ENCODE measurements at regions not wholly inside any gene's neighbourhood (a gene's known extent, or its start where the extent isn't known, plus 50 kb on each side); places are given as distances from the start of the nearest gene placed in this dataset.

DNA sequence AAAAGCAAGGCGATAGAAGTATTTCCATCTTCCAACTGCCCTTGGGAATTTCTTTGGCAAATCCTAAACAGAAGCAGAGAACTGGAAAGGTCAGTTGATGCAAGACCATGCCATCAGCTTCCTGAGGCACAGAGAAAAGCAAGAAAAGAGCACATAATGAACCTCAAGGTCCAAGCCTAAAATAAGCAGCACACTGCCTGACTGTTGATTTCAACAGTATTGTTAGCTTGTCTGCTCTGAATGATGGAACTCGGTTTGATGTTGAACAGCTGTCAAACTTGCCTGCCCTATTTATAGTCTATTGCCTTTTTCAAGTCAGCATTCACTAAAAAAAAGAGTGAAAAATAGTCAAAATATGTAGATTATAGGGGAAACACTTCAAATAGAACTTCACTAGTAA is 1192.0 kb upstream of the PHF14 start:
- Histone ChIP-seq H3K27me3 (replicated peaks) (no peaks in the 10 kb centered on the region), H3K9me3 (replicated peaks) (peaks cover 3% of the 10 kb centered on the region; the same call in 1 of the 2 replicates), H3K36me3 (no peaks in the 10 kb centered on the region), H3K27ac (no peak overlapping the region), H3K4me1 (replicated peaks) (no peaks in the 10 kb centered on the region), H3K4me3 (no peak overlapping the region)
- DNase-seq (ENCODE audit: low read depth in 1 of 2, low spot score in 2 of 2): no peak

DNA sequence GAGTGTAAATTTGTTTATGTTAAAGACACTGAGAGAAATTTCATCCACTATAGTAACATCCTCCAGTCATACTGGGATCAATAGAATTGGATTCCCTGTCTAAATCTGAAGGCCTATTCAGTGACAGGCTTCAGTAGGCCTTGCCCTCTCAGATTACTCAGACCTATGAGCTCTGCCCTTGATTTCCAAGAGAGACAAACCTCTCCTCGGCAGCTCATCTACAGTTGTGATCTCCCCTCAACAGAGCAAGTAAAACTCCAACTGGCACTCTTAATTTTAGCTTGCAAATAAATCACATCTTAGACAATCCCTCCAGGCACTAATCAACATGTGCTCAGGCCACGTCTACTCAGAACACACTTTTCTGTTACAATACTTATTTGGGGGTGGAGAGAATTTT is 1191.4 kb upstream of the PHF14 start:
- no peaks in the 10 kb centered on the region for H3K36me3 ChIP-seq

DNA sequence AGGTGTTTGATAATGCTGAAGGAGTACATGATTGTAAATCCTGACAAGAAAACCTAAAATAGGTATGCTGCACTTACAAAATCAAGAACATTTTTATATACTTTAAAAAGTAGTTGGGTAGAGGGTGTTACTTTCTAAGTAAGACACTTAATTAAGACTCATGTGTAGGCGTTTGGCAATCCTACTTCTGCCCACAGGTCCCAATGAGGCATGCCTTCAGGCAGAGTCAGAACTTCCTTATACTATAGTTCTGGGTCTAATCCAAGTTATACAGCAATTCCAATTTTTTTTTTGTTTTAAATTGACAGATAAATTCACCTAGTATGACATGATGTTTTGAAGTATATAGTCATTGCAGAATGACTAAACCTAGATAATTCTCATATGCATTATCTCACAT is 1188.5 kb upstream of the PHF14 start:
- no peak overlapping the region for H3K4me3 ChIP-seq
- H3K36me3 ChIP-seq: no peaks in the 10 kb centered on the region
- no peaks in the 10 kb centered on the region for H3K27me3 ChIP-seq (replicated peaks)
- no peak for DNase-seq (ENCODE audit: low read depth in 1 of 2, low spot score in 2 of 2)
- no peak overlapping the region for H3K27ac ChIP-seq
- no peaks in the 10 kb centered on the region for H3K4me1 ChIP-seq (replicated peaks)
- H3K9me3 ChIP-seq (replicated peaks): no peaks in the 10 kb centered on the region; the same call in 1 of the 2 replicates

More for the DNA sequence above, 1191.4 kb upstream of the PHF14 start:
- Histone ChIP-seq H3K27ac (no peak overlapping the region), H3K4me1 (replicated peaks) (no peaks in the 10 kb centered on the region), H3K27me3 (replicated peaks) (no peaks in the 10 kb centered on the region), H3K4me3 (no peak overlapping the region), H3K9me3 (replicated peaks) (peaks cover 3% of the 10 kb centered on the region; the same call in 1 of the 2 replicates)
- no peak for DNase-seq (ENCODE audit: low read depth in 1 of 2, low spot score in 2 of 2)

DNA sequence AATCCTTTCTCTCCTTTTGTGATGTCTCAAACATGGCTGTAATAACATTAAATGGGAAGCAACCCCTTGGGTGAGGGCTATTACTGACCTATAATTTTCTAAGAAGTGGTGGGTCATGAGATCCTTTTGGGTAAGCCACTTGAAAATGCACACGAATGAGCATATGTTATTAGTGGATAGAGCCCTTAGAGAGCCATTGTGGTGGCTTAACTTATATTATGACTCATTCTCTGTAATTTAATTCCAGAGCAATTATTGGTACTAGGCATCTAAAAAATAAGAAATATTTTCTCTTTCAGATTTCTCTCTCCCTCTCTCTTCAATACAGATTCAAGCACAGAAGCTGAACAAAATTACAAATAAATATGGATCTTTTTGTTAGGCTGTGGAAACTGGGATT is 1177.4 kb upstream of the PHF14 start:
- Histone ChIP-seq H3K9me3 (replicated peaks) (0 out of 2 replicates have a peak, but pooled peaks cover 3% of the 10 kb centered on the region), H3K27me3 (replicated peaks) (no peaks in the 10 kb centered on the region), H3K36me3 (no peaks in the 10 kb centered on the region), H3K4me3 (no peak overlapping the region), H3K4me1 (replicated peaks) (no peaks in the 10 kb centered on the region), H3K27ac (no peak overlapping the region)
- no peak for DNase-seq (ENCODE audit: low read depth in 1 of 2, low spot score in 2 of 2)

DNA sequence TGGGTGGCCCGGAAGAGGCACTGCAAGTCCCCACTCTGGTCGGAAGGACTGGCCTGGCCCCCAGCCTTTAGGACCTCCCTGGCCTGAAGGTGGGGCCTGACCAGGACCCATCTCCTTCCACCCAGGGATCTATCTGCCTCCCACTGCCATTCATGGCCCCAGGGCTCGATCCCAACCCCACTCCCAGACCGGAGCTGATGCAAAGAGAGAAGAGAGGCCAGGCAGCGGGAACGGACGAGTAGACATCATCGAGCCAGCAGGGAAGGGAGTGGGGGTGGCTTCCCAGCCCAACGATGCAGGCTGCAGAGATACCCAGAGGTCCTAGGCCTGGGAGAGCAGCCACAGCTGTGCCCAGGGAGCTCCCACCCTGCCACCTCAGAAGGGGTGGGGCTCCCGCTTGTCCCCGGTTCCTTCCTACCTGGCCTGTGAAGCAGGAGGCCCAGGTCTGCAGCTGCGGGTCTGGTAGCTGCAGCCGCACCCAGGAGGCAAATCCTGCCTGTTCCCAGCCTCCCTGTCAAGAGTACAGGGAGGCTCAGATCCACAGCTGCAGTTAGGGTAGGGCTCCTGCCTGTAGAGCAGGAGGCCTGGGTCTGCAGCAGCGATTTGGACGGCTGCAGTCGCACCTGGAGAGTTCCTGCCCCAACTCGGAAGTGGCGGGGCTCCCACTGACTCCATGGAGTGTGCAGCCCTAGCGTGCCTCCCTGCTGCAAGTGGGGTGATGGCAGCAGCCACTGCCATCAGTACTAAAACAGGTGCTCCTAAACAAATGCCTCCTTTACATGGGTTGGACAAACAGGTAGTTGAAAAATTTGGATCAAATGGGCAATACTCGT is 1151.0 kb upstream of the PHF14 start:
- no peak for DNase-seq (ENCODE audit: low read depth in 1 of 2, low spot score in 2 of 2)
- no peak overlapping the region for H3K4me3 ChIP-seq
- H3K36me3 ChIP-seq: no peaks in the 10 kb centered on the region
- H3K4me1 ChIP-seq (replicated peaks): no peaks in the 10 kb centered on the region
- H3K27ac ChIP-seq: no peak overlapping the region
- H3K9me3 ChIP-seq (replicated peaks): no peaks in the 10 kb centered on the region
- H3K27me3 ChIP-seq (replicated peaks): no peaks in the 10 kb centered on the region

DNA sequence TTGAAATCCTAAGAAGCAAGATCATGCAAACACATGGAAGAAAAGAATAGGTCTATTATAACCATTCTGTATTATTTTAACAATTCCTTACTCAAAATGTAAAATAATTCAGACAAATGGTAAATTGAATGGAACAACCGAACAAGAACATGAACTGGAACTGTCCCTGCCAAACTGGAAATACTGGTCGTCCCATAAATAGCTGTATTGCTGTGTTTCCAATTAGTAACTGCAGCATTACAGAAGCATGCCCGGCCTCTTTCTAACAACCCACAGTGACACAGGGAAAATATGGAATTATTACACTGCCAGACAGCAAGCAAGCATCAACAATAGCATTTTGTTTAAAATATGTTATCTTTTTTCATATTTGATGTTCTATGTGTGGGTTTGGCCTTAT is 1138.5 kb upstream of the PHF14 start:
- Histone ChIP-seq H3K4me1 (replicated peaks) (no peaks in the 10 kb centered on the region), H3K27ac (no peak overlapping the region), H3K27me3 (replicated peaks) (no peaks in the 10 kb centered on the region), H3K36me3 (no peaks in the 10 kb centered on the region), H3K9me3 (replicated peaks) (no peaks in the 10 kb centered on the region; the same call in 1 of the 2 replicates), H3K4me3 (no peak overlapping the region)
- no peak for DNase-seq (ENCODE audit: low read depth in 1 of 2, low spot score in 2 of 2)

DNA sequence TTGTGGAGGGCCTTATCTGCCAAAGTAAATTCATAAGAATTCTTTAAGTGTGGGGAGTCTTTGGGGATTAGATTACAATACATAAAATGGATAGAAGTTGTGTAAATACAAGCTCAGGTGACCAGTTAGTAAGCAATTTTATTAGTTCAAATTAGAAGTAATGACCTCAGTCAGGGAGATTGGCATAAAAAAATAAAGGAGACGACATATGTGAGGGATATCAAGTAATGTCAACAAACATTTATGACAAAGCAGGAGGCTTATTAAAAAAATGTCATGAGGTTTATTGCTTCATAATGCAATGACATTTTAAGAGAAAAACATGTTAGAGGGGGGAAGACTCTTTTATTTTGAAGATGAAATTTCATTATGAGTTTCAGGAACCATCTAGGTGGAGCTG is 1137.0 kb upstream of the PHF14 start:
- Histone ChIP-seq H3K4me3 (no peak overlapping the region), H3K36me3 (no peaks in the 10 kb centered on the region), H3K4me1 (replicated peaks) (no peaks in the 10 kb centered on the region), H3K27me3 (replicated peaks) (no peaks in the 10 kb centered on the region), H3K27ac (no peak overlapping the region), H3K9me3 (replicated peaks) (no peaks in the 10 kb centered on the region)
- DNase-seq (ENCODE audit: low read depth in 1 of 2, low spot score in 2 of 2): no peak

DNA sequence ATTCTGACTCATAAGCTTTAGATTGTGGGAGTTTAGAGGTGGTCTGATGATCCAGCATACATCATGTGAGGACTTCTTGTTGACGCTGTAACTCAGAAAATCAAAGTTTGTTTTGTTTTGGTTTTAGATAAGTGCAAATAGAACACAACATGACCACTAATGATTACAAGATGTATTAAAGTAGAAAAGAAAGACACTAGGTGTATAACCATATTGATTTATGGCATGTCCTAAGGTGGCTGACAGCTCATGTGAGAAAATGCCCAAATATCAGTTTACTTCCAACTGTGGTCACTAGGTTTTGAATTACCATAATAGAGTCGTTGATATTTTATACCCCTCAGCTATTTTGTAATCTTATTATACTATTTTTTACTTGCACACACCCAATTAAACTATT is 1131.4 kb upstream of the PHF14 start:
- no peaks in the 10 kb centered on the region for H3K4me1 ChIP-seq (replicated peaks)
- H3K36me3 ChIP-seq: no peaks in the 10 kb centered on the region
- no peak overlapping the region for H3K4me3 ChIP-seq
- no peak overlapping the region for H3K27ac ChIP-seq
- DNase-seq (ENCODE audit: low read depth in 1 of 2, low spot score in 2 of 2): no peak
- H3K9me3 ChIP-seq (replicated peaks): no peaks in the 10 kb centered on the region
- no peaks in the 10 kb centered on the region for H3K27me3 ChIP-seq (replicated peaks)

DNA sequence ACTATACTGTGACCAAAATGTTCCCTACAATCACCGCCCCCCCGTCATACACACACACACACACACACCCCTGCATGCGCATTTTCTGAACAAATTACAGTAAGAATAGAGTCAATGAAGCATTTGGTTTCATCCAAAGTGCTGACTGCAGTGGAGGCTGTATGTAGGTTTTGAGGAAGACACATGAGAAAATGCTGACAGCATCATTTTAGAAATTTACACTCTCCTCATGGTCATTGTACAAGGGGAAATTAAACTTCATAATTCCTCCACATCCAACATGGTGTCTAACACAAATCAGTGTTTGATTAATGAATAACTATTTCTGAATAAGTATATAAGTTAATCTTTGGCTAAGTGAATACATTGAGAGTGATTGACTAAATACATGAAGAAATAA is 1126.8 kb upstream of the PHF14 start:
- DNase-seq (ENCODE audit: low read depth in 1 of 2, low spot score in 2 of 2): no peak
- H3K27me3 ChIP-seq (replicated peaks): no peaks in the 10 kb centered on the region
- H3K36me3 ChIP-seq: no peaks in the 10 kb centered on the region
- H3K27ac ChIP-seq: no peak overlapping the region
- no peaks in the 10 kb centered on the region for H3K9me3 ChIP-seq (replicated peaks)
- no peaks in the 10 kb centered on the region for H3K4me1 ChIP-seq (replicated peaks)
- H3K4me3 ChIP-seq: no peak overlapping the region

DNA sequence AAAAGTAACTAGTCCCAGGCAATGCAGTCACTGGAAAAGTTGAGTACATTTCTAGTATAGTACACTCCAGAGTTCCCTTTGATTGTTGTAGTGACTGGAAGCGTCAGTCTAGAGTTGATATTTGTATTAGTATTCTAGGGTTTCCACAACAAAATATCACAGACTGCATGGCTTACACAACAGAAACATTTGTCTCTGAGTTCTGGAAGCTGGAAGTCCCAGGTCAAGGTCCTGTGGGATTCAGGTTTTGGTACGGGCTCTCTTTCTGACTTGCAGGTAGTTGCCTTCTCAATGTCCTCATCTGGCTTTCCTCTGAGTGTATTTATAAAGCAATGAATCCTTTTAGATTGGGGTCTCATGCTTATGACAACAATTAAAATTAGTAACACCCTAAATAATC is 1119.1 kb upstream of the PHF14 start:
- Histone ChIP-seq H3K27me3 (replicated peaks) (no peaks in the 10 kb centered on the region), H3K36me3 (no peaks in the 10 kb centered on the region), H3K4me3 (no peak overlapping the region), H3K27ac (no peak overlapping the region), H3K9me3 (replicated peaks) (no peaks in the 10 kb centered on the region), H3K4me1 (replicated peaks) (no peaks in the 10 kb centered on the region)
- DNase-seq (ENCODE audit: low read depth in 1 of 2, low spot score in 2 of 2): no peak

DNA sequence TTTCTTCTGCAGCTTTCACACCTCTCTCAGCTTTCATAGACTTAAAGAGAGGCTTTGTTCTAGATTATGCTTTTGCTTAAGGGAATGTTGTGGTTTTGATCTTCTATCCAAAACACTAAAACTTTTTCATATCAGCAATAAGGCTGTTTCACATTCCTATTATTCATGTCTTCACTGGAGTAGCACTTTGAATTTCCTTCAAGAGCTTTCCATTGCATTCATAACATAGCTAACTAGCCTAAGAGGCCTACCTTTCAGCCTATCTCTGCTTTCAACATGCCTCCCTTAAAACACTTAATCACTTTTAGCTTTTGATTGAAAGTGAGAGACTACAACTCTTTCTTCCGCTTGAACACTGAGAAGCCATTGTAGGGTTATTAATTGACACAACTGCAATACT is 1117.0 kb upstream of the PHF14 start:
- H3K36me3 ChIP-seq: no peaks in the 10 kb centered on the region
- no peak for DNase-seq (ENCODE audit: low read depth in 1 of 2, low spot score in 2 of 2)
- no peak overlapping the region for H3K27ac ChIP-seq
- H3K4me3 ChIP-seq: no peak overlapping the region
- no peaks in the 10 kb centered on the region for H3K9me3 ChIP-seq (replicated peaks)
- no peaks in the 10 kb centered on the region for H3K27me3 ChIP-seq (replicated peaks)
- no peaks in the 10 kb centered on the region for H3K4me1 ChIP-seq (replicated peaks)

DNA sequence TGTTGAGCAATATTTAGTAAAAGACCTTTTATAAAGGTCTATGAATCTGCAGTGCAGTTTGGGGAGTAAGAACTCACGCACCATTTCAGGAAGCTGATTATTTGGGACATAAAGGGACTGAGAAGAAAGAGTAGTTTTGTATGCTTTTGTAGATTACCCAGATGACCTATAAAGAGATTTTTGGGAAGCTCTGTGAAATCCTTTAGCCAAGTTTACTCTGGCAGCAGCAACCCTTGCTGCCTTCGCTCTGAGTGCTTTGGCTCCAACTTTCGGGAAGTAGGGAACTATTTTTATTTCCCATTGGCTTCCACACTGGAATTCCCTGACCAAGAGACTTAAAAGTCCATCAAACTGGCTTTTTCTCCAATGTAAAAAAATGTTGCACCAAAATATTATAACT is 1110.1 kb upstream of the PHF14 start:
- Histone ChIP-seq H3K27ac (no peak overlapping the region), H3K9me3 (replicated peaks) (no peaks in the 10 kb centered on the region), H3K27me3 (replicated peaks) (no peaks in the 10 kb centered on the region), H3K36me3 (no peaks in the 10 kb centered on the region), H3K4me1 (replicated peaks) (no peaks in the 10 kb centered on the region), H3K4me3 (no peak overlapping the region)
- no peak for DNase-seq (ENCODE audit: low read depth in 1 of 2, low spot score in 2 of 2)

DNA sequence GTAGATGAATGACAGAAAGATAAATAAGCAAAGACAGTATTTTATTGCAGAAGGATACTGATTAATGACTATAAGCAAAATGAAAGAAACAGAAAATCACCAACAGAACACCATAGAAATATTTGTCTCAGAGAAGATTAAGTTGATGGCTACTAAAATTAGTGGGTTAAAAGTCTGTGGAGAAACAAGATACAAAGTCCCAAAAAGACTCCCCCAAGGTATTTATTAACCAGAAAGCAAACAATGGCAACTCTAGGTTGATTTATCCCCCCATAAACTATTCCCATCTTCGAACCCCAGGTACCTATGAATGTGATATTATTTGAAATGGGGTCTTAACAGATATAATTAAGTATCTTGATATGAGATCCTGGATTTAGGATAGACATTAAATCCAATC is 1104.5 kb upstream of the PHF14 start:
- H3K27ac ChIP-seq: no peak overlapping the region
- H3K4me1 ChIP-seq (replicated peaks): no peaks in the 10 kb centered on the region
- H3K4me3 ChIP-seq: no peak overlapping the region
- DNase-seq (ENCODE audit: low read depth in 1 of 2, low spot score in 2 of 2): no peak
- H3K27me3 ChIP-seq (replicated peaks): no peaks in the 10 kb centered on the region
- H3K36me3 ChIP-seq: no peaks in the 10 kb centered on the region
- no peaks in the 10 kb centered on the region; the same call in 1 of the 2 replicates for H3K9me3 ChIP-seq (replicated peaks)

DNA sequence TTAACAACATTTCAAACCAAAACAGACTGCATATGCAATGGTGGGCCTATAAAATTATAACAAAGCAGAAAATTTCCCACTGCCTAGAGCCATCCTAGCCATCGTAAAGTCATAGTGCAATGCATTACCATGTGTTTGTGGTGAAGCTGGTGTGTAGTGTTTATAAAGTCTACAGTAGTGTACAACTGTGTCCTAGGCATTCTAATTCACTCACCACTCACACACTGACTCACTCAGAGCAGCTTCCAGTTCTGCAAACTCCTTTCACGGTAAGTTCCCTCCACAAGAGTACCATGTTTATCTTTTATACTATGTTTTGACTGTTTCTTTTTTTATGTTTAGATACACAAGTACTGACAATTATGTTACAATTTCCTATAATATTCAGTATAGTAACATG is 1104.1 kb upstream of the PHF14 start:
- Histone ChIP-seq H3K36me3 (no peaks in the 10 kb centered on the region), H3K9me3 (replicated peaks) (no peaks in the 10 kb centered on the region; the same call in 1 of the 2 replicates), H3K4me1 (replicated peaks) (no peaks in the 10 kb centered on the region), H3K27ac (no peak overlapping the region), H3K4me3 (no peak overlapping the region), H3K27me3 (replicated peaks) (no peaks in the 10 kb centered on the region)
- DNase-seq (ENCODE audit: low read depth in 1 of 2, low spot score in 2 of 2): no peak

DNA sequence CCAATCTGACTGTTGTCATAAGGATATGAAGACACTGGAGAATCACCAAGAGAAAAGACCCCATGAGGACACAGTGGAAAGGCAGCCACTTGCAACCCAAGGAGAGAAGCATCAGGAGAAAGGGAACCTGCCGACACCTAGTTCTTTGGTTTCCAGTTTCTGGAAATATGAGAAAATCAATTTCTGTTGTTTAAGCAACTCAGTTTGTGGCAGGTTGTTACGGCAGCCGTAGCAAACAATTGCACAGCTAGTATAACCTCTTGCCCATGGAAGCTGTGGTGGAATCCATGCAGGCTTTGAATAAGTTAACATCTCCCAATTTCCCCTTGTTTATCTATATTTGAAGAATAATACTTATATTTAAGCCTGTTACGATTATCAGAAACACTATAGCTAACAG is 1103.0 kb upstream of the PHF14 start:
- Histone ChIP-seq H3K4me1 (replicated peaks) (no peaks in the 10 kb centered on the region), H3K27ac (no peak overlapping the region), H3K27me3 (replicated peaks) (no peaks in the 10 kb centered on the region), H3K36me3 (no peaks in the 10 kb centered on the region), H3K4me3 (no peak overlapping the region), H3K9me3 (replicated peaks) (no peaks in the 10 kb centered on the region; the same call in 1 of the 2 replicates)
- no peak for DNase-seq (ENCODE audit: low read depth in 1 of 2, low spot score in 2 of 2)

Data from SJSA1 (cell line).